H1 (cell line): ENCODE measurements at regions not wholly inside any gene's neighbourhood (a gene's known extent, or its start where the extent isn't known, plus 50 kb on each side); places are given as distances from the start of the nearest gene placed in this dataset.

Experiments used
- CTCF ChIA-PET: fragments of 300-600 bp; sonication (Branson Sonifier 250); formaldehyde crosslinking; loops from one replicate; lab custom pipeline; 2021; ENCODE audit not compliant: partially characterized antibody; lab: Charles Lee
- POLR2A ChIA-PET: fragments of 300-600 bp; sonication (Branson Sonifier 250); formaldehyde crosslinking; loops from one replicate; lab custom pipeline; 2021; ENCODE audit warnings: inconsistent platforms; ENCODE audit not compliant: partially characterized antibody; lab: Charles Lee
- DNase-seq, 2 experiments: peaks; one replicate each; pipeline versions ENCODE4 v3.0.0 to v3.0.0-alpha.2; 2010 to 2022; ENCODE audit warnings: low spot score in 2 of 2, low read depth in 1 of 2, mixed read lengths in 1 of 2
- FAIRE-seq: peaks from 2 replicates; lab custom pipeline; 2011; peaks lifted over from hg19 to GRCh38; lab: Jason Lieb, UNC
- H2AFZ ChIP-seq: 2 replicates; pipeline ENCODE4 v1.8.1; 2012; ENCODE audit warnings: low read length, inconsistent platforms
- H2AK5ac ChIP-seq: 2 replicates; pipeline ENCODE4 v1.6.1; 2013; ENCODE audit warnings: low read depth, low read length
- H2BK120ac ChIP-seq: replicated peaks from 2 replicates; pipeline ENCODE3; 2013; ENCODE audit warnings: low read depth, low read length, inconsistent platforms
- H2BK12ac ChIP-seq: 2 replicates; pipeline ENCODE4 v1.6.1; 2013; ENCODE audit warnings: low read depth, low read length
- H2BK15ac ChIP-seq: 2 replicates; pipeline ENCODE4 v1.6.1; 2013; ENCODE audit warnings: low read length
- H2BK20ac ChIP-seq: 2 replicates; pipeline ENCODE4 v1.6.1; 2013; ENCODE audit warnings: low read length
- H2BK5ac ChIP-seq: 2 replicates; pipeline ENCODE4 v1.6.1; 2013; ENCODE audit warnings: low read depth, low read length
- H3K14ac ChIP-seq: 2 replicates; pipeline ENCODE4 v1.6.1; 2013; ENCODE audit warnings: inconsistent platforms; ENCODE audit not compliant: insufficient read length
- H3K18ac ChIP-seq: 2 replicates; pipeline ENCODE4 v1.6.1; 2013; ENCODE audit warnings: low read length; ENCODE audit errors: extremely low read depth
- H3K23ac ChIP-seq: 2 replicates; pipeline ENCODE4 v1.6.1; 2013; ENCODE audit warnings: inconsistent platforms; ENCODE audit not compliant: insufficient read length
- H3K23me2 ChIP-seq: 2 replicates; pipeline ENCODE4 v1.6.1; 2013; ENCODE audit warnings: low read depth, low read length
- H3K27ac ChIP-seq: 2 replicates; pipeline ENCODE4 v1.6.1; 2011; ENCODE audit warnings: low read depth, low read length, inconsistent platforms
- H3K27me3 ChIP-seq, 4 experiments: replicated peaks in 1 of 4; 1 replicate in 1 of 4; 2 replicates in 3 of 4; pipeline versions ENCODE4 v1.6.1 to v1.8.1; 2011 to 2013; ENCODE audit warnings: low read length in 3 of 4, mild to moderate bottlenecking in 3 of 4, inconsistent platforms in 2 of 4, mixed read lengths in 2 of 4, moderate library complexity in 1 of 4; ENCODE audit not compliant: control insufficient read depth in 3 of 4, insufficient read depth in 3 of 4; ENCODE audit errors: extremely low read depth in 1 of 4
- H3K36me3 ChIP-seq, 4 experiments: 2 replicates each; pipeline versions ENCODE4 v1.6.1 to v1.8.1; 2011 to 2013; ENCODE audit warnings: mild to moderate bottlenecking in 4 of 4, low read length in 3 of 4, moderate library complexity in 2 of 4, control low read depth in 1 of 4, inconsistent platforms in 1 of 4; ENCODE audit not compliant: insufficient read depth in 4 of 4, control insufficient read depth in 2 of 4
- H3K4ac ChIP-seq: replicated peaks from 2 replicates; pipeline ENCODE3; 2013; ENCODE audit warnings: low read length, low read depth, mixed read lengths, inconsistent platforms; ENCODE audit not compliant: insufficient read length
- H3K4me1 ChIP-seq, 4 experiments: replicated peaks in 1 of 4; 1 replicate in 1 of 4; 2 replicates in 3 of 4; pipeline versions ENCODE4 v1.6.1 to v1.8.1; 2011 to 2013; ENCODE audit warnings: low read length in 3 of 4, inconsistent platforms in 2 of 4, mixed read lengths in 1 of 4; ENCODE audit not compliant: insufficient read depth in 4 of 4, control insufficient read depth in 3 of 4
- H3K4me2 ChIP-seq, 2 experiments: 2 replicates each; pipeline versions ENCODE4 v1.6.1 to v1.8.1; 2011 to 2013; ENCODE audit warnings: low read depth in 2 of 2, low read length in 2 of 2, control low read depth in 1 of 2, inconsistent platforms in 1 of 2, mild to moderate bottlenecking in 1 of 2; ENCODE audit not compliant: insufficient read depth in 1 of 2
- H3K4me3 ChIP-seq, 4 experiments: fragments of 200-600, 300-600 bp in 1 of 4; sonication (generic), shearing (Covaris generic), sonication (Bioruptor Twin) in 1 of 4; 2 replicates each; pipeline versions ENCODE4 v1.5.1 to v1.8.1; 2011 to 2016; ENCODE audit warnings: low read length in 4 of 4, low read depth in 3 of 4, control low read depth in 2 of 4, inconsistent platforms in 2 of 4, mild to moderate bottlenecking in 2 of 4, mixed read lengths in 1 of 4, moderate library complexity in 1 of 4; ENCODE audit not compliant: insufficient read depth in 2 of 4; ENCODE audit errors: extremely low read depth in 1 of 4
- H3K56ac ChIP-seq: replicated peaks from 2 replicates; pipeline ENCODE3; 2013; ENCODE audit warnings: low read depth, mild to moderate bottlenecking, mixed read lengths, low read length, inconsistent platforms; ENCODE audit not compliant: insufficient read length
- H3K79me1 ChIP-seq: 2 replicates; pipeline ENCODE4 v1.6.1; 2013; ENCODE audit warnings: low read depth, low read length, control low read depth
- H3K79me2 ChIP-seq, 2 experiments: 2 replicates each; pipeline versions ENCODE4 v1.6.1 to v1.8.1; 2012 to 2013; ENCODE audit warnings: low read length in 2 of 2, mild to moderate bottlenecking in 2 of 2, inconsistent platforms in 1 of 2; ENCODE audit not compliant: insufficient read depth in 2 of 2, control insufficient read depth in 1 of 2
- H3K9ac ChIP-seq, 4 experiments: replicated peaks in 1 of 4; 1 replicate in 1 of 4; 2 replicates in 3 of 4; pipeline versions ENCODE4 v1.6.1 to v1.8.1; 2011 to 2013; ENCODE audit warnings: low read depth in 3 of 4, low read length in 3 of 4, control low read depth in 2 of 4, mild to moderate bottlenecking in 2 of 4, moderate library complexity in 2 of 4, inconsistent platforms in 1 of 4; ENCODE audit errors: extremely low read depth in 1 of 4
- H3K9me3 ChIP-seq, 2 experiments: 2 replicates each; pipeline versions ENCODE4 v1.6.1 to v1.8.1; 2012 to 2013; ENCODE audit warnings: mild to moderate bottlenecking in 2 of 2, moderate library complexity in 2 of 2, control low read depth in 1 of 2, inconsistent platforms in 1 of 2, low read depth in 1 of 2, low read length in 1 of 2, mixed read lengths in 1 of 2; ENCODE audit not compliant: insufficient read depth in 2 of 2
- H4K20me1 ChIP-seq, 2 experiments: replicated peaks in 1 of 2; 2 replicates each; pipeline versions ENCODE3 to v1.8.1; 2011 to 2013; ENCODE audit warnings: inconsistent platforms in 2 of 2, low read length in 2 of 2, mild to moderate bottlenecking in 1 of 2; ENCODE audit not compliant: insufficient read depth in 2 of 2, control insufficient read depth in 1 of 2
- H4K5ac ChIP-seq: 2 replicates; pipeline ENCODE4 v1.6.1; 2013; ENCODE audit warnings: low read length, low read depth, mixed read lengths, inconsistent platforms; ENCODE audit not compliant: insufficient read length
- H4K8ac ChIP-seq: 2 replicates; pipeline ENCODE4 v1.8.0; 2013; ENCODE audit warnings: mild to moderate bottlenecking, moderate library complexity, low read length, inconsistent platforms; ENCODE audit not compliant: insufficient read depth; ENCODE audit errors: extremely low read depth
- H4K91ac ChIP-seq: replicated peaks from 2 replicates; pipeline ENCODE3; 2013; ENCODE audit warnings: low read length, mixed read lengths, inconsistent platforms; ENCODE audit not compliant: insufficient read length
- RNF2 ChIP-seq: fragments of 200-900, 300-1000 bp; sonication (generic); IDR thresholded peaks from 2 replicates; pipeline ENCODE4 v1.7.1; 2016; ENCODE audit warnings: borderline replicate concordance, low read depth, mild to moderate bottlenecking, antibody characterized with exemption, low read length; ENCODE audit not compliant: poor library complexity, severe bottlenecking; ENCODE audit errors: missing control alignments
- WGBS, 2 experiments: shearing (Covaris generic) in 1 of 2; methylation state at CpG; one replicate each; pipeline versions ENCODE4 v1.1.6 to v1.1.7; 2013 to 2015; ENCODE audit warnings: low lambda C conversion rate in 2 of 2, mixed read lengths in 2 of 2, inconsistent platforms in 1 of 2, low coverage in 1 of 2, missing lambda C conversion rate in 1 of 2; ENCODE audit not compliant: insufficient replicate concordance in 2 of 2, insufficient coverage in 1 of 2, insufficient read length in 1 of 2; ENCODE audit errors: extremely low coverage in 1 of 2, missing lambda C conversion rate in 1 of 2; 5-methylcytosine and 5-hydroxymethylcytosine counted together

GRCh38 chr10:3417096-3417495 lies 244.5 kb upstream of the PITRM1 start:
- no peak overlapping the region for H4K5ac ChIP-seq
- no peaks in the 10 kb centered on the region for H3K79me2 ChIP-seq
- H3K9me3 ChIP-seq, result no peaks in the 10 kb centered on the region
- no peak overlapping the region for H3K14ac ChIP-seq
- no peaks in the 10 kb centered on the region for H3K4me1 ChIP-seq
- no peak overlapping the region for H3K56ac ChIP-seq
- no peaks in the 10 kb centered on the region for H3K36me3 ChIP-seq
- DNase-seq, result no peak
- no peak overlapping the region for H2BK5ac ChIP-seq
- no peaks in the 10 kb centered on the region for H3K23me2 ChIP-seq
- TF ChIP-seq RNF2, result no peak
- no peak overlapping the region for H2BK15ac ChIP-seq
- H3K4me2 ChIP-seq, result no peak overlapping the region
- no peaks in the 10 kb centered on the region for H3K79me1 ChIP-seq
- no peak for FAIRE-seq
- H3K27ac ChIP-seq, result no peak overlapping the region
- H2AK5ac ChIP-seq, result no peak overlapping the region
- no peak overlapping the region for H3K23ac ChIP-seq
- POLR2A ChIA-PET, result no interaction called here
- no peak overlapping the region for H3K9ac ChIP-seq
- H4K20me1 ChIP-seq, result no peaks in the 10 kb centered on the region
- WGBS, 2 experiments, result 86% methylated on average over 9 of the region's 9 CpGs; no CpG with 5 or more reads in 1 of the 2 experiments
- H2BK20ac ChIP-seq, result no peak overlapping the region
- H2BK120ac ChIP-seq, result no peak overlapping the region
- CTCF ChIA-PET, result interaction anchor here (0.6 kb wide), 2 partner anchors 18 to 92 kb away, joined by 3 read pairs; no protein-coding TSS in a partner anchor
- no peak overlapping the region for H4K8ac ChIP-seq
- H4K91ac ChIP-seq, result no peak overlapping the region
- no peak overlapping the region for H2AFZ ChIP-seq
- H3K4me3 ChIP-seq, result no peak overlapping the region
- H3K27me3 ChIP-seq, result no peaks in the 10 kb centered on the region
- H2BK12ac ChIP-seq, result no peak overlapping the region
- H3K18ac ChIP-seq, result no peak overlapping the region
- no peak overlapping the region for H3K4ac ChIP-seq
